ENCODE measurements at regions not wholly inside any gene's neighbourhood (a gene's known extent, or its start where the extent isn't known, plus 50 kb on each side); places are given as distances from the start of the nearest gene placed in this dataset.

- no peak for DNase-seq (ENCODE audit: low read depth, low spot score)
- CTCF ChIA-PET, result no interaction called here
- in situ Hi-C loops (cut with HindIII; ENCODE audit: low pct_unique_long_range_greater_than_20kb, low sequenced_read_pairs), result no loop called here
- intact Hi-C loops (cut with micrococcal nuclease; ENCODE audit: unreplicated experiment), result no loop called here
- no peak for ATAC-seq
- Histone ChIP-seq H3K4me3 (ENCODE audit: low read depth in 2 of 2, low read length in 2 of 2) (no peak overlapping the region), H3K27ac (ENCODE audit: low read length) (no peak overlapping the region), H3K9me3 (ENCODE audit: control insufficient read depth, insufficient read depth, low read depth, low read length) (no peaks in the 10 kb centered on the region), H3K27me3 (ENCODE audit: control insufficient read depth, insufficient read depth, low read length) (peaks cover 16% of the 10 kb centered on the region), H3K36me3 (ENCODE audit: control insufficient read depth, insufficient read depth, low read length) (no peaks in the 10 kb centered on the region), H3K4me1 (ENCODE audit: control insufficient read depth, insufficient read depth, low read length) (no peaks in the 10 kb centered on the region)
- no peak for TF ChIP-seq SIN3A (IDR thresholded peaks at IDR 0.05; ENCODE audit: borderline replicate concordance, insufficient read depth, low read depth, low read length)
- no peak for TF ChIP-seq CTCF (IDR thresholded peaks at IDR 0.05)
- TF ChIP-seq POLR2AphosphoS5 (IDR thresholded peaks at IDR 0.05; ENCODE audit: low read depth, low read length), result no peak
- no peak for TF ChIP-seq REST (IDR thresholded peaks at IDR 0.05; ENCODE audit: insufficient read depth in 1 of 2, low read depth in 2 of 2, low read length in 1 of 2)
- no peak for TF ChIP-seq TCF7L2 (IDR thresholded peaks at IDR 0.05; ENCODE audit: low read depth, low read length)
- BruUV-seq (replicated peaks), result no TSS peak
- POLR2A ChIA-PET, result no interaction called here
Observed at GRCh38 chr2:161042990-161043625, 117.1 kb upstream of the TANK start.

- no TSS peak for BruUV-seq (replicated peaks)
- Histone ChIP-seq H3K27me3 (ENCODE audit: control insufficient read depth, insufficient read depth, low read length) (peaks cover 11% of the 10 kb centered on the region), H3K27ac (ENCODE audit: low read length) (no peak overlapping the region), H3K36me3 (ENCODE audit: control insufficient read depth, insufficient read depth, low read length) (no peaks in the 10 kb centered on the region), H3K4me1 (ENCODE audit: control insufficient read depth, insufficient read depth, low read length) (no peaks in the 10 kb centered on the region), H3K4me3 (ENCODE audit: low read depth in 2 of 2, low read length in 2 of 2) (no peak overlapping the region), H3K9me3 (ENCODE audit: control insufficient read depth, insufficient read depth, low read depth, low read length) (no peaks in the 10 kb centered on the region)
- CTCF ChIA-PET, result no interaction called here
- in situ Hi-C loops (cut with HindIII; ENCODE audit: low pct_unique_long_range_greater_than_20kb, low sequenced_read_pairs), result no loop called here
- intact Hi-C loops (cut with micrococcal nuclease; ENCODE audit: unreplicated experiment), result no loop called here
- DNase-seq (ENCODE audit: low read depth, low spot score) (no peak), ATAC-seq (no peak)
- POLR2A ChIA-PET, result no interaction called here
- TF ChIP-seq SIN3A (IDR thresholded peaks at IDR 0.05; ENCODE audit: borderline replicate concordance, insufficient read depth, low read depth, low read length) (no peak), CTCF (IDR thresholded peaks at IDR 0.05) (no peak), REST (IDR thresholded peaks at IDR 0.05; ENCODE audit: insufficient read depth in 1 of 2, low read depth in 2 of 2, low read length in 1 of 2) (no peak), POLR2AphosphoS5 (IDR thresholded peaks at IDR 0.05; ENCODE audit: low read depth, low read length) (no peak), TCF7L2 (IDR thresholded peaks at IDR 0.05; ENCODE audit: low read depth, low read length) (no peak)
Observed at GRCh38 chr2:161044095-161044865, 115.9 kb upstream of the TANK start.

Data from Panc1 (cell line).